ENCODE measurements at regions not wholly inside any gene's neighbourhood (a gene's known extent, or its start where the extent isn't known, plus 50 kb on each side); places are given as distances from the start of the nearest gene placed in this dataset.
"Not testable (repeated sequence)": the region's sequence is repeated elsewhere in the genome, so short reads cannot be mapped to it uniquely, and the experiment has no call there.

GRCh38 chr12:114530417-114530816 lies 124.5 kb upstream of the TBX5 start:
- Histone ChIP-seq H3K36me3 (ENCODE audit: insufficient read depth, low read length) (no peaks in the 10 kb centered on the region), H3K4me1 (ENCODE audit: insufficient read depth, low read length, poor library complexity, severe bottlenecking) (no peaks in the 10 kb centered on the region), H3K9ac (ENCODE audit: low read depth, low read length, poor library complexity, severe bottlenecking) (no peak overlapping the region), H3K9me2 (replicated peaks; ENCODE audit: low read depth, low read length) (no peaks in the 10 kb centered on the region), H3K79me2 (ENCODE audit: insufficient read depth, low read length) (no peaks in the 10 kb centered on the region), H4K20me1 (ENCODE audit: insufficient read depth, low read length, poor library complexity, severe bottlenecking) (no peaks in the 10 kb centered on the region), H3F3A (ENCODE audit: low read depth) (no peaks in the 10 kb centered on the region), H2AFZ (ENCODE audit: low read length) (no peak overlapping the region), H3K4me2 (ENCODE audit: low read depth, low read length, poor library complexity, severe bottlenecking) (no peak overlapping the region), H3K4me3 (ENCODE audit: low read length, poor library complexity, severe bottlenecking) (no peak overlapping the region), H3K9me3 (ENCODE audit: insufficient read depth, low read depth, low read length) (no peaks in the 10 kb centered on the region), H3K27me3 (ENCODE audit: insufficient read depth, low read length, poor library complexity, severe bottlenecking) (no peaks in the 10 kb centered on the region)
- TF ChIP-seq CTCF (conservative IDR thresholded peaks at IDR 0.05; ENCODE audit: low read length) (no peak), EZH2phosphoT487 (IDR thresholded peaks at IDR 0.05; ENCODE audit: borderline replicate concordance) (no peak)

- Histone ChIP-seq H3K27me3 (ENCODE audit: insufficient read depth, low read length, poor library complexity, severe bottlenecking) (no peaks in the 10 kb centered on the region), H3K4me3 (ENCODE audit: low read length, poor library complexity, severe bottlenecking) (no peak overlapping the region), H3K4me2 (ENCODE audit: low read depth, low read length, poor library complexity, severe bottlenecking) (no peak overlapping the region), H4K20me1 (ENCODE audit: insufficient read depth, low read length, poor library complexity, severe bottlenecking) (no peaks in the 10 kb centered on the region), H2AFZ (ENCODE audit: low read length) (no peak overlapping the region), H3K36me3 (ENCODE audit: insufficient read depth, low read length) (no peaks in the 10 kb centered on the region), H3K9me3 (ENCODE audit: insufficient read depth, low read depth, low read length) (no peaks in the 10 kb centered on the region), H3K79me2 (ENCODE audit: insufficient read depth, low read length) (no peaks in the 10 kb centered on the region), H3K9ac (ENCODE audit: low read depth, low read length, poor library complexity, severe bottlenecking) (no peak overlapping the region), H3K4me1 (ENCODE audit: insufficient read depth, low read length, poor library complexity, severe bottlenecking) (no peaks in the 10 kb centered on the region), H3F3A (ENCODE audit: low read depth) (no peaks in the 10 kb centered on the region), H3K9me2 (replicated peaks; ENCODE audit: low read depth, low read length) (no peaks in the 10 kb centered on the region)
- TF ChIP-seq EZH2phosphoT487 (IDR thresholded peaks at IDR 0.05; ENCODE audit: borderline replicate concordance) = no peak
- no peak for TF ChIP-seq CTCF (conservative IDR thresholded peaks at IDR 0.05; ENCODE audit: low read length)
Observed at GRCh38 chr12:114529966-114530365, 124.0 kb upstream of the TBX5 start.

GRCh38 chr12:114528766-114529165 lies 122.8 kb upstream of the TBX5 start:
- H3K4me1 ChIP-seq (ENCODE audit: insufficient read depth, low read length, poor library complexity, severe bottlenecking) = no peaks in the 10 kb centered on the region

GRCh38 chr12:114521160-114521559 lies 115.2 kb upstream of the TBX5 start:
- not testable (repeated sequence) for H3K79me2 ChIP-seq (ENCODE audit: insufficient read depth, low read length); H3K4me3 ChIP-seq (ENCODE audit: low read length, poor library complexity, severe bottlenecking); H3K9me3 ChIP-seq (ENCODE audit: insufficient read depth, low read depth, low read length)

More at GRCh38 chr12:114528766-114529165, 122.8 kb upstream of the TBX5 start:
- Histone ChIP-seq H3K4me3 (ENCODE audit: low read length, poor library complexity, severe bottlenecking) (no peak overlapping the region), H3K79me2 (ENCODE audit: insufficient read depth, low read length) (no peaks in the 10 kb centered on the region), H2AFZ (ENCODE audit: low read length) (no peak overlapping the region), H3K9ac (ENCODE audit: low read depth, low read length, poor library complexity, severe bottlenecking) (no peak overlapping the region), H3K27me3 (ENCODE audit: insufficient read depth, low read length, poor library complexity, severe bottlenecking) (no peaks in the 10 kb centered on the region), H3K9me3 (ENCODE audit: insufficient read depth, low read depth, low read length) (no peaks in the 10 kb centered on the region), H4K20me1 (ENCODE audit: insufficient read depth, low read length, poor library complexity, severe bottlenecking) (no peaks in the 10 kb centered on the region), H3K4me2 (ENCODE audit: low read depth, low read length, poor library complexity, severe bottlenecking) (no peak overlapping the region), H3K36me3 (ENCODE audit: insufficient read depth, low read length) (no peaks in the 10 kb centered on the region), H3K9me2 (replicated peaks; ENCODE audit: low read depth, low read length) (no peaks in the 10 kb centered on the region), H3F3A (ENCODE audit: low read depth) (no peaks in the 10 kb centered on the region)
- no peak for TF ChIP-seq EZH2phosphoT487 (IDR thresholded peaks at IDR 0.05; ENCODE audit: borderline replicate concordance)
- no peak for TF ChIP-seq CTCF (conservative IDR thresholded peaks at IDR 0.05; ENCODE audit: low read length)

More at GRCh38 chr12:114521160-114521559, 115.2 kb upstream of the TBX5 start:
- not testable (repeated sequence) for H4K20me1 ChIP-seq (ENCODE audit: insufficient read depth, low read length, poor library complexity, severe bottlenecking); H3K9me2 ChIP-seq (replicated peaks; ENCODE audit: low read depth, low read length); H3K4me2 ChIP-seq (ENCODE audit: low read depth, low read length, poor library complexity, severe bottlenecking); H3F3A ChIP-seq (ENCODE audit: low read depth); H3K9ac ChIP-seq (ENCODE audit: low read depth, low read length, poor library complexity, severe bottlenecking); H3K4me1 ChIP-seq (ENCODE audit: insufficient read depth, low read length, poor library complexity, severe bottlenecking); H3K27me3 ChIP-seq (ENCODE audit: insufficient read depth, low read length, poor library complexity, severe bottlenecking); H3K36me3 ChIP-seq (ENCODE audit: insufficient read depth, low read length); H2AFZ ChIP-seq (ENCODE audit: low read length)

Data from Loucy (cell line).